Skeletal muscle satellite cell (primary cell): ENCODE measurements at regions not wholly inside any gene's neighbourhood (a gene's known extent, or its start where the extent isn't known, plus 50 kb on each side); places are given as distances from the start of the nearest gene placed in this dataset.

Experiments used
- H3K27me3 ChIP-seq: 2 replicates; pipeline ENCODE4 v1.7.0; 2013; ENCODE audit warnings: low read length; ENCODE audit not compliant: control insufficient read depth, insufficient read depth
- H3K36me3 ChIP-seq: 2 replicates; pipeline ENCODE4 v1.7.0; 2013; ENCODE audit warnings: mild to moderate bottlenecking, control low read depth, low read length; ENCODE audit not compliant: insufficient read depth
- H3K4me1 ChIP-seq: 2 replicates; pipeline ENCODE4 v1.7.0; 2013; ENCODE audit warnings: low read length; ENCODE audit not compliant: control insufficient read depth, insufficient read depth
- H3K4me2 ChIP-seq: 2 replicates; pipeline ENCODE4 v1.7.0; 2013; ENCODE audit warnings: mild to moderate bottlenecking, low read length
- H3K4me3 ChIP-seq: 2 replicates; pipeline ENCODE4 v1.7.0; 2013; ENCODE audit warnings: low read length
- H3K9ac ChIP-seq: 2 replicates; pipeline ENCODE4 v1.7.0; 2013; ENCODE audit warnings: mild to moderate bottlenecking, low read depth, low read length, moderate library complexity
- H3K9me3 ChIP-seq: replicated peaks from 2 replicates; pipeline ENCODE4 v1.7.0; 2013; ENCODE audit warnings: mild to moderate bottlenecking, control low read depth, low read length

DNA sequence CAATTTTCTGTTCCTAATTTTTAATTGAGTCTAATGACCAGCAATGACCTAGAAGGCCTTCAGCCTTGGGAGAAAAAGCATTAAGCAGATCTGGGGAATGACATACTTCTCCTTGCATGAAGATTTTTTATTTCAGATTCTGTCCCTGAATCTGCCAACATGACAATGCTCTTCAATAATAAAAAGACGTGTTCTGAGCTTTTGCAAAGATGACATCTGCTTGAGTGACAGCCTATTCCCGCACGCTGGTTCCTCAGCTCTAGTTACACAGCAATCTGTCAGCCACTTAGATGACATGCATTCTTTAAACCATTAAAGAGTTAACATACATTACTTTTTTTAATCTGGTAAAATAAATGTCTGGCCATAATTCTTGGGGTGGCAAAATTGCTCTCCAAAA is 129.3 kb upstream of the CDH6 start:
- Histone ChIP-seq H3K36me3 (no peaks in the 10 kb centered on the region), H3K4me3 (no peak overlapping the region), H3K9me3 (no peaks in the 10 kb centered on the region), H3K4me1 (no peaks in the 10 kb centered on the region), H3K27me3 (no peaks in the 10 kb centered on the region), H3K4me2 (no peak overlapping the region), H3K9ac (no peak overlapping the region)

DNA sequence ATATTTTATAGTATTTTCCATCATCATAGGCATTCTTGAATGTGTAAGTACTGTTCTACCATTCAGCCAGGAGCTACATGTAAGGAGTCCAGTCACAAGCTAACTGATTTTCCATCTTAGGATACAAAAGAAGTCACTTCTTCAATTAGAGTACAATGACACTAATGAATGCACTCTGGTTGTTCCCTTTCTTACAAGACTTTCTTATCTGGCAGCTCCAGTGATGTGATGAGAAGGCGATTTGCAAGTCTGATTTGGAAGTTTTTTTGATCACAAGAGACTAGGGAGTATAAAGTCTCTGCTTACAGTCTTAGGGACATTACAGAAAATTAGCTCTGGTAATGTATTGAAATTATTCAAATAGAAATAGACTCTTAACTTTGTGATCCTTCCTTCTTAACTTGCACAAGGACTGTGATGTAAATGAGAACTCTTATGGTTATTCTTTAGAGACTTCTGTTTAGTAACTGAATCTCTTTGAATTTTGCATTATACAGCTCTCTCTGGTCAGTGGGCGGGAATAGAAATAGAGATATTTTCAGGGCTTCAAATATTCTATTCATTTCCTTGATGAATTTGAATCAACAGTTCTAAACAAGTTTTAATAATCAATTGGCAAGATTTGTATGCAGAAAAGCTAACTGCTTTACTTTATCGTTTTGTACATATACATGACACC is 130.4 kb upstream of the CDH6 start:
- H3K27me3 ChIP-seq: no peaks in the 10 kb centered on the region
- no peaks in the 10 kb centered on the region for H3K36me3 ChIP-seq
- H3K9me3 ChIP-seq: peaks cover 3% of the 10 kb centered on the region
- H3K4me1 ChIP-seq: no peaks in the 10 kb centered on the region
- H3K4me3 ChIP-seq: no peak overlapping the region
- no peak overlapping the region for H3K9ac ChIP-seq
- H3K4me2 ChIP-seq: no peak overlapping the region

DNA sequence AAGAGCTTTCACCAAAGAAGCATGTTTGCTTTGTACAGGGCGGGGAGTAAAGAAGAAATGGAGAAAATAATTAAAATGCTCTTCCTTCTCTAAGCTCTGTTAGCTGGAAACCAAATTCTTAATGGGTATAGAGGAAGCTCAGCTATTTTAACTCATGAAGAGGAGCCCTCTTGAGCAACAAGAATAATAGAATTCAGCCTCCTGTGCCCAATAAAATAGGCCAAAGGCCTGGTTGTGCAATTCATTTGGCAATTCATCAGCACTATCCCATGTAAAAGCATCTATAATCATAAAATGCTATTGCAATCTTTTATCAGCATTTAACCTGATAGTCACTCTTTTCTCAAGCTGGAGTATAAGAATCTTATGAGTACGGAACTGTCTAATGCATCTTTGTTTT is 133.6 kb upstream of the CDH6 start:
- H3K4me3 ChIP-seq: no peak overlapping the region
- peaks cover 3% of the 10 kb centered on the region for H3K9me3 ChIP-seq
- no peaks in the 10 kb centered on the region for H3K36me3 ChIP-seq
- H3K27me3 ChIP-seq: no peaks in the 10 kb centered on the region
- no peaks in the 10 kb centered on the region for H3K4me1 ChIP-seq
- no peak overlapping the region for H3K4me2 ChIP-seq
- H3K9ac ChIP-seq: no peak overlapping the region

DNA sequence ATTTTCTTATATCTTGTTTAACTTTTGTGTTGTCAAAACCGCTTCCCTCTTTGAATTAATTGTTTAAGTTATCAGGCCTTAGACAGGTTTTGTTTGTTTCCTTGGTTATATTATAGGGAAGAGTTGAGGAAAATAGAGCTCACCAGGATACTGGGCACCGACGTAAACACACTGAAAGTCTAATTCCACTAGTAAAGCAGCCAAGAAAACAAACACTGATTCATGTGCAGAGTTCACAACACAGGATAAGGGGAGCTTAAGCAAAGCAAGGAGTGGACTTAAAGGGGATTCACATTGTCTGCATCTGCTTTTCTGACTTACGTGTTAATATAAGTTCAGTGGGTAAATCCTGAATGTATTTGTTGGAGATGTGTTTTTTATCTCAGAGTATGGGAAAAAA is 139.0 kb upstream of the CDH6 start:
- Histone ChIP-seq H3K36me3 (no peaks in the 10 kb centered on the region), H3K27me3 (no peaks in the 10 kb centered on the region), H3K4me3 (no peak overlapping the region), H3K9ac (no peak overlapping the region), H3K9me3 (peaks cover 5% of the 10 kb centered on the region), H3K4me1 (no peaks in the 10 kb centered on the region), H3K4me2 (no peak overlapping the region)

DNA sequence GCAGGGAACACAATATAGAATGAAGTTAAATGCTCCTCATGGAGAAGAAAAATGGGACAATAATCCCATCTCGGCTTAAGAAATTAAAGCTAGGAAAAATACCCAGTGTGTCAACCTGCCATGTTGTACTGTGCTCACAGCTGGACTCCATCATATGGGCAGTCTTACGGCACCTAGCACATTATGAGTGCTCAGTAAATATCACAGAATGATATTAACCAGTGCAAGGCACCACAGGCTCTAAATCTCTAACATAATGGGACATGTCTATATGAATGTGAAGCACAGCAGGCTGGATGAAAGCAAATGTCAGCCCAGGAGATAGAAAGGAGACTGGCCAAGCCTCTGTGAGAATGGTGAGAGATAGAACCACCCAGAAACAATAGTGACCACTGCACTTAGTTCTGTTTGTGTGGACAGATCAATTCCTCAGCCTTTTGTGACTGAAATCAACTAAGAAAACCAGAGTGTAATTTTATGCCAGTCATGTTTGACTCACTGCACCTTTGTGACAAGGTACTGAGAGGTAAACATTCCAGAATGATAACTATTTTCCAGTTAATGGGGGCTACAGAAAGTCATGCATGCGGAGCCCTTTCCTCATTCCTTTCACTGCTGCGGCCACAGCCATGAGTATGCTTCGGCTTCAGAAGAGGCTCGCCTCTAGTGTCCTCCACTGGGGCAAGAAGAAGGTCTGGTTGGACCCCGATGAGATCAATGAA is 140.4 kb upstream of the CDH6 start:
- H3K27me3 ChIP-seq: no peaks in the 10 kb centered on the region
- H3K4me2 ChIP-seq: no peak overlapping the region
- no peak overlapping the region for H3K4me3 ChIP-seq
- H3K4me1 ChIP-seq: no peaks in the 10 kb centered on the region
- no peak overlapping the region for H3K9ac ChIP-seq
- no peaks in the 10 kb centered on the region for H3K36me3 ChIP-seq
- peaks cover 2% of the 10 kb centered on the region for H3K9me3 ChIP-seq

DNA sequence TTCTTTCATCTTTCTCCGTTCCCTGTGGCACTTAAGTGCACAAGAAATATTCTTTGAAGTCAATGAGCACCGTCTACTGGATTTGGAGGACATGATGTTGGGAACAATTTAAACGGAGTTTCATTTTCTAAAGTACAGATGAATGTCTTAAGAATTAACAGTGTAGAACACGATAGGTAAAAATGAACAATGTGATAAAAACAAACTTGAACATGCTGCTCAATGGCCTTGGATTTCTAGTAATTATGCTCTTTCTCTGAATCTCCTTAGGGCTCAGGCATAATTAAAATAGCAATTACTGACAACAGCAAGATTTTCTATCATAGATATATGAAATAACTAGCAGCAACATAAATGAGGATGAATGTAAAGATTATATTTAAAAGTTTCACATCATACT is 142.2 kb upstream of the CDH6 start:
- Histone ChIP-seq H3K4me2 (no peak overlapping the region), H3K4me1 (no peaks in the 10 kb centered on the region), H3K9ac (no peak overlapping the region), H3K4me3 (no peak overlapping the region), H3K9me3 (peaks cover 2% of the 10 kb centered on the region), H3K36me3 (no peaks in the 10 kb centered on the region), H3K27me3 (no peaks in the 10 kb centered on the region)

DNA sequence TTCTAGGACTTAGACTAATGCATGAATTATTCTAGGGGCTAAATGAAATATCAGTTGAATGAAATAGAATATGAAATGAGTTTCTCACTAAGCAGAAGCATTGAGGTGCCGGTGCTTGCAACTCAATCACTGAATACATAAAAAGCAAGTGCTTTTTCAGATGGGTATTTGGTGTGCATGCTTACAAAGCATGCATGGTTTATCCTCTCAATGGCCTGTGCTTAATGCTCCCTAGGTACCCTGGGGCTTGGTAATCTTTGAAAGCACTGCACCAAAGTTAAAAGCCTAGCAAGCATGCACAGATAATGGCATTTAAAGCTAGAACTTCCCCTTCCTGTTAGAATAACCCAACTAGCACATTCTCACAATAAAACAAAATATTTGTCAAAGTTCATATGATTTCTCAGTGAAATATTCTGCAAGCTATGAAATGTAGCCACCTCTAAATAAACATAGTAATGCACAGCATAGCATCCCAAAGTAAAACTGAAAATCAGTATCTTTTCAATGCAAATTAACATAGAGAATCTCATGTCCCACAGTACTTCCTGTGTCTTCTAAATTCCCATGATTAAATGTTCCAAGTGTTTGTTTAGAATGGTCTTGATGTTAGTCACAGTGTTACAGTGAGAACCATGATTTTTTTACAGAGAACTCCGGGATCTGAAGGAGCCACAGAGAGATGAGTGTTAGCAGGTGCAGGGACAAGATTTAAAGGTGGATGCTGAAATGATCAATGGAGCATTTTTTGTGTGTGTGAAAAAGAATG is 143.4 kb upstream of the CDH6 start:
- Histone ChIP-seq H3K4me3 (no peak overlapping the region), H3K4me1 (no peaks in the 10 kb centered on the region), H3K4me2 (no peak overlapping the region), H3K9ac (no peak overlapping the region), H3K27me3 (no peaks in the 10 kb centered on the region), H3K9me3 (peaks cover 2% of the 10 kb centered on the region), H3K36me3 (no peaks in the 10 kb centered on the region)

DNA sequence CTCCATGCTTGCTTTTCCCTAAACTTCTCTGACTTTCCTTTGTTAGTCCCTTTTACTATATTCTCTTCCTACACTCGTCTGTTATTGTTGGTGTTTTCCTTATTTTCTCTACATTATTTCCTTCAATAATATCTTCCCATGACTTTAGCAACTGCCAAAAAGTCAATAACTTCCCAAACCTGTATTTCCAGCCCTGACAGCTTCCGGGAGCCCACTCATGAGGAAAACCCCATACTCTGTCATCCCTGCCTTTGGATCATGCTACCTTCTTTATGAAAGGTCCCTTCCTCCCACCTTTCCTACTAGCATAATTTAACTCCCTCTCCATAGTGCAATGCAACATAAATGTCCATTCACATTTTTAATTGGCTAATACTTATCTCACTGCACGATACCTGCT is 144.0 kb upstream of the CDH6 start:
- Histone ChIP-seq H3K27me3 (no peaks in the 10 kb centered on the region), H3K9me3 (peaks cover 2% of the 10 kb centered on the region), H3K4me3 (no peak overlapping the region), H3K4me1 (no peaks in the 10 kb centered on the region), H3K9ac (no peak overlapping the region), H3K36me3 (no peaks in the 10 kb centered on the region), H3K4me2 (no peak overlapping the region)

DNA sequence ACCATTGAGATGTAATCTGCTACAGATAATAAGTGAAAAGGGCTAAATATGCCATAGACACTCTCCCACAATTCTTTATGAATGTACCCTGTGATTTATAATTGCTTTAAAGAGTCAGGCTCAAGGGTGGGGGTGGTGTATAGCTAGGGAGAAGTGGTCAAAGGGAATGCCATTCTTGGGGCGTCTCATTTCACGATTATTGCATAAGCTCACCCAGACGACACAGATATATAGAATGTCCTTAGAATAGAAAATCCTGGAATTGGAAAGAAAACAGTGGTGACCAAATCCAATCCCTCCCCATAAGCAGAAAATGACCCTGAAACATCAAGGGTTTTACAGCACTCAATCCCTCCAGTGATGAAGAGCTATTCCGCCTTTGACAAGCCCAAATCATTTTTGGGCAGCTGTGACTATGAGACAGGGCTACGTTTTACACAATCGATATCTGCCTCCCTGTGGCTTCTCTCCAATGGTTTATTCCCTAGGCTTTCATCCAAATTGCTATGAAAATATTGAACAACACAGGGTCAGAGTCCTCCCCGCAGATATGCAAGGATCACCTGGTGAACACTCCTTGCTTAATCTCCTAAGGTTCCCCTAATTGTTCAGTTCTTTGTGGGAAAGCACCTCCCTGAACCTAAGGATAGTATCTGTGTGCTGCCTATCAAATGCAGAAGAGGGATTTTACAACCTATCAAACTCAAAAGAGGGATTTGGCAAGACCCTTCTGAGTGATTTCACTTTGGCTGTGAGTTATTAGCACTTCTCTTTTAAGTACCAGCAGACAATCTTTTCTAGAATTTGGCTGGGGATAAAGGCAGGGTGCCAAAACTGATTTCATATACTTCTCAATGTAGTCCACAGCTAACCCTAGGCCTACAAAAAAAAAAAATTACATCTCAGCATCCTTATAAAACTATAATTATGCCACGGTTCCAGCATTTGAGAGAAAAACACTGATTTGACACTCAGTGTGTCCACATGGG is 144.9 kb upstream of the CDH6 start:
- Histone ChIP-seq H3K9me3 (peaks cover 7% of the 10 kb centered on the region), H3K36me3 (no peaks in the 10 kb centered on the region), H3K27me3 (no peaks in the 10 kb centered on the region), H3K4me1 (no peaks in the 10 kb centered on the region), H3K9ac (no peak overlapping the region), H3K4me3 (no peak overlapping the region), H3K4me2 (no peak overlapping the region)

DNA sequence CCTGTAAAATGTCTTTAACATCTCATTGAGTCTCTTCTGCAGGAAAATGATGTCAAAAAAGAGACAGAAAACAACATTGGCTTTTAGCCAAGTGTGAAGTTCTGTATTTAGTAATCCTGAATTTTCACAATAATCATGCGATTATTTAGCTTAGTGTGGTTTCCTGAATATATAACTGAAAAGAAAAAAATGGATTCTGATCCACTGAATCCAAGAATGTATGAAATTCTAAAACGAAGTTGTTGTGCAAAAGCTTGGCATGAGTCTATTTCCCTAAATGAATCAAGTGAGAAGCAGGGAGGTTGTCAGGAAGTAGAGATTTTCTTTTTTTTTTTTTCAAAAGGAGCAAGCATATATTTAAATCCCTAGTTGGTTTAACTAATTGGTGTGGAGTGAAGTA is 145.9 kb upstream of the CDH6 start:
- Histone ChIP-seq H3K27me3 (no peaks in the 10 kb centered on the region), H3K4me3 (no peak overlapping the region), H3K36me3 (no peaks in the 10 kb centered on the region), H3K4me1 (no peaks in the 10 kb centered on the region), H3K9ac (no peak overlapping the region), H3K4me2 (no peak overlapping the region), H3K9me3 (peaks cover 7% of the 10 kb centered on the region)

DNA sequence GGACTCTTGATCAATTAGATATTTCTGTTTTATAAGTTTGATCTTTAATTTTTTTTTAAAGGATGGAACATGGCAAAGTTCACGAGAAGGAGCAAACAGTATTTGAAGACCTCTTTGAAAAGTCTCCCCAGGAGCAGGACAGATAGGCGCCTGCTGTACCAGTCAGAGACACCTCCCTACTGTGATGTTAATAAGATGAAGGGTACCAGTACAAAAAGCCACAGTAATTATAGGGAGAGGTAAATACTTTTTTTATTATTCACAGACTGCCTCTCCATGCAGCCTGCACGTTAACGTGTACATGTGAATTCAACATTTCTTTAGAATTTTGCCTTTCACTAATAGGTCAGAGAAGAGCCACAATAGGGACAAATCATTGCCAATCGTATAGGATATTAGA is 146.5 kb upstream of the CDH6 start:
- Histone ChIP-seq H3K4me3 (no peak overlapping the region), H3K36me3 (no peaks in the 10 kb centered on the region), H3K4me1 (no peaks in the 10 kb centered on the region), H3K9me3 (peaks cover 5% of the 10 kb centered on the region), H3K27me3 (no peaks in the 10 kb centered on the region), H3K4me2 (no peak overlapping the region), H3K9ac (no peak overlapping the region)
